ENCODE measurements at regions not wholly inside any gene's neighbourhood (a gene's known extent, or its start where the extent isn't known, plus 50 kb on each side); places are given as distances from the start of the nearest gene placed in this dataset.

DNA sequence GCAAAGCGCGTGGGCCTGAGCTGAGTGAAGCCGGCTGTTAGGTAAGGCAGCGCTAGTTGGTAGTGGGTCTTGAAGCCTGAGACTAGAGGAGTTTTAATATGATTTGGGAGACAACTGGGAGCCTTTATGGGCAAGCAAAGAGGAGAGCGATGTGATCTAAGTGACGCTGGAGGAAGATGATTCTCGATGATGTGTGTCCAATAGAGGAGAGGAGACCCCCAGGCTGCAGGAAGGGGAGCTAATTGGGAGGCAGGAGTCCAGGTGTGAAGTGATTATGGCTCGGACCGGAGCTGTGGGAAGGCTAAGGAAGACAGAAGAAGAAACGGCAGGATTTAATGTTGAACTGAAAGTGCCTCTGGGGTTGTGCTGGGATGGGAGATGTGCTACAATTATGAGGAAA is 482.9 kb upstream of the KIF2A start:
- no peak overlapping the region for H3K9ac ChIP-seq (ENCODE audit: low read length)
- no peaks in the 10 kb centered on the region for H3K9me3 ChIP-seq (ENCODE audit: insufficient read depth, low read length)
- no peaks in the 10 kb centered on the region for H3K27me3 ChIP-seq (ENCODE audit: low read depth, low read length)
- H4K20me1 ChIP-seq (ENCODE audit: insufficient read depth, low read length): no peaks in the 10 kb centered on the region
- TF ChIP-seq, protein P1, sequence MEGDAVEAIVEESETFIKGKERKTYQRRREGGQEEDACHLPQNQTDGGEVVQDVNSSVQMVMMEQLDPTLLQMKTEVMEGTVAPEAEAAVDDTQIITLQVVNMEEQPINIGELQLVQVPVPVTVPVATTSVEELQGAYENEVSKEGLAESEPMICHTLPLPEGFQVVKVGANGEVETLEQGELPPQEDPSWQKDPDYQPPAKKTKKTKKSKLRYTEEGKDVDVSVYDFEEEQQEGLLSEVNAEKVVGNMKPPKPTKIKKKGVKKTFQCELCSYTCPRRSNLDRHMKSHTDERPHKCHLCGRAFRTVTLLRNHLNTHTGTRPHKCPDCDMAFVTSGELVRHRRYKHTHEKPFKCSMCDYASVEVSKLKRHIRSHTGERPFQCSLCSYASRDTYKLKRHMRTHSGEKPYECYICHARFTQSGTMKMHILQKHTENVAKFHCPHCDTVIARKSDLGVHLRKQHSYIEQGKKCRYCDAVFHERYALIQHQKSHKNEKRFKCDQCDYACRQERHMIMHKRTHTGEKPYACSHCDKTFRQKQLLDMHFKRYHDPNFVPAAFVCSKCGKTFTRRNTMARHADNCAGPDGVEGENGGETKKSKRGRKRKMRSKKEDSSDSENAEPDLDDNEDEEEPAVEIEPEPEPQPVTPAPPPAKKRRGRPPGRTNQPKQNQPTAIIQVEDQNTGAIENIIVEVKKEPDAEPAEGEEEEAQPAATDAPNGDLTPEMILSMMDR (IDR thresholded peaks at IDR 0.05; ENCODE audit: low read depth, low read length): no peak
- TF ChIP-seq EZH2phosphoT487 (IDR thresholded peaks at IDR 0.05; ENCODE audit: low read depth): no peak
- H2AFZ ChIP-seq (ENCODE audit: low read depth, low read length): no peak overlapping the region
- no peaks in the 10 kb centered on the region for H3K79me2 ChIP-seq (ENCODE audit: low read length)
- no peaks in the 10 kb centered on the region for H3K4me1 ChIP-seq (ENCODE audit: low read length)
- no peaks in the 10 kb centered on the region for H3K36me3 ChIP-seq (replicated peaks; ENCODE audit: low read depth, low read length)
- no peak overlapping the region for H3K4me3 ChIP-seq (ENCODE audit: low read length)
- no peak overlapping the region for H3K27ac ChIP-seq (ENCODE audit: low read length)
- no peak overlapping the region for H3K4me2 ChIP-seq (ENCODE audit: low read length)

DNA sequence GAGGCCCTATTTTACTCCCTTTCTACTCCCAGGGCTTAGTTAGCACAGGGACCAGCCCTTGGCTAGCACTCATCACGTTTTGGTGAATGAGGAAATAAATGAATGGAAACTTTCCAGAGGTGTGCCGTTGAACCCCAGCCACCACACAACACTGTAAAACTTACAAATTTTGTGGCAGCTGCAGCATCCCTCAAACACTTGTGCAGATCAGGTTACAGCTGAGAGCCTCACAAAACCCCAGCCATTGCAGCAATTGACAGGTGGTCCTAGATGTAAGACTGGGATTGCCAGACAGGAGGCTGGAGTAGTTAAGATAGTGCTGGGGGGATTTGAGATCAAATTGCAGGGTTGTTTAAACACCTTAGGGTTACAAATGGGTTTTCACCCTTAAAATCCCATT is 482.2 kb upstream of the KIF2A start:
- Histone ChIP-seq H3K4me3 (ENCODE audit: low read length) (no peak overlapping the region), H3K9me3 (ENCODE audit: insufficient read depth, low read length) (no peaks in the 10 kb centered on the region), H2AFZ (ENCODE audit: low read depth, low read length) (no peak overlapping the region), H3K4me1 (ENCODE audit: low read length) (no peaks in the 10 kb centered on the region), H3K9ac (ENCODE audit: low read length) (no peak overlapping the region), H3K4me2 (ENCODE audit: low read length) (no peak overlapping the region), H3K79me2 (ENCODE audit: low read length) (no peaks in the 10 kb centered on the region), H4K20me1 (ENCODE audit: insufficient read depth, low read length) (no peaks in the 10 kb centered on the region), H3K36me3 (replicated peaks; ENCODE audit: low read depth, low read length) (no peaks in the 10 kb centered on the region), H3K27ac (ENCODE audit: low read length) (no peak overlapping the region), H3K27me3 (ENCODE audit: low read depth, low read length) (no peaks in the 10 kb centered on the region)
- TF ChIP-seq EZH2phosphoT487 (IDR thresholded peaks at IDR 0.05; ENCODE audit: low read depth): no peak
- TF ChIP-seq, protein P1 (IDR thresholded peaks at IDR 0.05; ENCODE audit: low read depth, low read length): no peak

DNA sequence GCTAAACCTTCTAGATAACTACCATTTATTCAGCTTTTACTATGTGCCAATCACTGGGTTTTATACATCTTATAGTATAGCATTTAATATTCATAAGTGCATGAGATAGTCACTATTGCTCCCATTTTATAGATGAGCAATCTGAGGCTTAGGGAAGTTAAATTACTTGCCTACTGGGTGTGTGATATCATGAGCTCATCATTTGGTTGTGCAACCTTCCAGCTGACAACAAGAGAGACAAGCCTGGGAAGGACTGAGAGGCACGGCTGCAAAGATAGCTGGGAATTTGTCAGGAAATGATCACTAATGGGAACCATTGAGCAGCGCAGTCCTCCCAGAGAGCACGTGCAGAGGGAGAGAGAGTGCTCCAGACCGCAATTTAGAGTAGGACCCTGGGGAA is 481.6 kb upstream of the KIF2A start:
- Histone ChIP-seq H3K9me3 (ENCODE audit: insufficient read depth, low read length) (no peaks in the 10 kb centered on the region), H3K27ac (ENCODE audit: low read length) (no peak overlapping the region), H3K4me2 (ENCODE audit: low read length) (no peak overlapping the region), H4K20me1 (ENCODE audit: insufficient read depth, low read length) (no peaks in the 10 kb centered on the region), H3K4me1 (ENCODE audit: low read length) (no peaks in the 10 kb centered on the region), H3K27me3 (ENCODE audit: low read depth, low read length) (no peaks in the 10 kb centered on the region), H3K9ac (ENCODE audit: low read length) (no peak overlapping the region), H2AFZ (ENCODE audit: low read depth, low read length) (no peak overlapping the region), H3K4me3 (ENCODE audit: low read length) (no peak overlapping the region), H3K36me3 (replicated peaks; ENCODE audit: low read depth, low read length) (no peaks in the 10 kb centered on the region), H3K79me2 (ENCODE audit: low read length) (no peaks in the 10 kb centered on the region)
- TF ChIP-seq, protein P1 (IDR thresholded peaks at IDR 0.05; ENCODE audit: low read depth, low read length): no peak
- TF ChIP-seq EZH2phosphoT487 (IDR thresholded peaks at IDR 0.05; ENCODE audit: low read depth): no peak

DNA sequence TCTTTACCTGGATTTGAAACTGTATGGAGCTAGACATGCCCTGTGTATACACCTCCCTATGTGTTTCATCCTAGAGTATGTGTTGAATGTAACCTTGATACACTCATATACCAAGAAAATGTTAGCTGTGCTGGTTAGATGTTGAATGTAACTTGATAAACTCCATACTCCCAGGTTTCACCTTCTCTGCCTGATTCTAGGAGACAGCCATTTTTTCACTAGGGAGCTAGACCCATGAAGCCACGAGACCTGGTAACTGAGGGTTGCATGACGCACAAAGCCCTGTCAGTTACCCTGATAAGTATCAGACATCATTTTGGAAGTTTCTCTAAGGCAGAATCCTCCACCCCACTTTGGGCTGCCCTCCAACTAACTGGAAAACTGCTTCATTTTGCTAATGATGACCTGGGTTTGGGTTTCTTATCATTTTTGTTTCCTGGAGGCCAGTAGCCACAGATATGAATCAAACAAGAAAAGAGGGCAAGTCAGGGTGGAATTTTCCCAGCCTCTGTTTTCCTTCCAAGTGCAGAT is 478.5 kb upstream of the KIF2A start:
- Histone ChIP-seq H3K36me3 (replicated peaks; ENCODE audit: low read depth, low read length) (no peaks in the 10 kb centered on the region), H3K9me3 (ENCODE audit: insufficient read depth, low read length) (no peaks in the 10 kb centered on the region), H3K4me2 (ENCODE audit: low read length) (no peak overlapping the region), H3K27ac (ENCODE audit: low read length) (no peak overlapping the region), H3K4me3 (ENCODE audit: low read length) (no peak overlapping the region), H3K79me2 (ENCODE audit: low read length) (no peaks in the 10 kb centered on the region), H2AFZ (ENCODE audit: low read depth, low read length) (no peak overlapping the region), H3K27me3 (ENCODE audit: low read depth, low read length) (no peaks in the 10 kb centered on the region), H3K4me1 (ENCODE audit: low read length) (no peaks in the 10 kb centered on the region), H3K9ac (ENCODE audit: low read length) (no peak overlapping the region), H4K20me1 (ENCODE audit: insufficient read depth, low read length) (no peaks in the 10 kb centered on the region)
- TF ChIP-seq EZH2phosphoT487 (IDR thresholded peaks at IDR 0.05; ENCODE audit: low read depth): no peak
- TF ChIP-seq, protein P1 (IDR thresholded peaks at IDR 0.05; ENCODE audit: low read depth, low read length): no peak

Measured in OCI-LY3 (cell line).